ENCODE measurements at regions not wholly inside any gene's neighbourhood (a gene's known extent, or its start where the extent isn't known, plus 50 kb on each side); places are given as distances from the start of the nearest gene placed in this dataset.
"Not testable (repeated sequence)": the region's sequence is repeated elsewhere in the genome, so short reads cannot be mapped to it uniquely, and the experiment has no call there.

GRCh38 chr2:160596441-160596840, 102.8 kb upstream of the RBMS1 start:
- H3K36me3 Mint-ChIP-seq (ENCODE audit: insufficient read depth): no peaks in the 10 kb centered on the region
- TF ChIP-seq CTCF (IDR thresholded peaks at IDR 0.05; ENCODE audit: unreplicated experiment): no peak
- no peak for DNase-seq (ENCODE audit: low spot score, unreplicated experiment)
- H3K27me3 Mint-ChIP-seq: no peaks in the 10 kb centered on the region
- no peaks in the 10 kb centered on the region for H3K4me1 Mint-ChIP-seq (ENCODE audit: low read depth)
- H3K27ac Mint-ChIP-seq: no peak overlapping the region
- peaks cover 3% of the 10 kb centered on the region for H3K9me3 Mint-ChIP-seq (ENCODE audit: low read depth)
- no peak overlapping the region for H3K4me3 Mint-ChIP-seq (ENCODE audit: low read depth)

- H3K9me3 Mint-ChIP-seq (ENCODE audit: low read depth); H3K4me3 Mint-ChIP-seq (ENCODE audit: low read depth); DNase-seq (ENCODE audit: low spot score, unreplicated experiment); H3K27ac Mint-ChIP-seq; H3K27me3 Mint-ChIP-seq; H3K4me1 Mint-ChIP-seq (ENCODE audit: low read depth); H3K36me3 Mint-ChIP-seq (ENCODE audit: insufficient read depth): not testable (repeated sequence)
Observed at GRCh38 chr2:160600437-160600836, 106.8 kb upstream of the RBMS1 start.

GRCh38 chr2:160602073-160602472, 108.5 kb upstream of the RBMS1 start:
- Mint-ChIP-seq H3K27me3 (no peaks in the 10 kb centered on the region), H3K36me3 (ENCODE audit: insufficient read depth) (no peaks in the 10 kb centered on the region), H3K4me3 (ENCODE audit: low read depth) (no peak overlapping the region), H3K9me3 (ENCODE audit: low read depth) (no peaks in the 10 kb centered on the region), H3K27ac (no peak overlapping the region), H3K4me1 (ENCODE audit: low read depth) (no peaks in the 10 kb centered on the region)
- TF ChIP-seq CTCF (IDR thresholded peaks at IDR 0.05; ENCODE audit: unreplicated experiment): no peak
- DNase-seq (ENCODE audit: low spot score, unreplicated experiment): no peak

- no peak for DNase-seq (ENCODE audit: low spot score, unreplicated experiment)
- Mint-ChIP-seq H3K27me3 (no peaks in the 10 kb centered on the region), H3K4me3 (ENCODE audit: low read depth) (no peak overlapping the region), H3K4me1 (ENCODE audit: low read depth) (no peaks in the 10 kb centered on the region), H3K9me3 (ENCODE audit: low read depth) (no peaks in the 10 kb centered on the region), H3K36me3 (ENCODE audit: insufficient read depth) (no peaks in the 10 kb centered on the region), H3K27ac (no peak overlapping the region)
- no peak for TF ChIP-seq CTCF (IDR thresholded peaks at IDR 0.05; ENCODE audit: unreplicated experiment)
Observed at GRCh38 chr2:160603771-160604510, 110.3 kb upstream of the RBMS1 start.

GRCh38 chr2:160606341-160606740, 112.7 kb upstream of the RBMS1 start:
- no peak for DNase-seq (ENCODE audit: low spot score, unreplicated experiment)
- Mint-ChIP-seq H3K27me3 (no peaks in the 10 kb centered on the region), H3K9me3 (ENCODE audit: low read depth) (no peaks in the 10 kb centered on the region), H3K4me1 (ENCODE audit: low read depth) (no peaks in the 10 kb centered on the region), H3K27ac (no peak overlapping the region), H3K36me3 (ENCODE audit: insufficient read depth) (no peaks in the 10 kb centered on the region), H3K4me3 (ENCODE audit: low read depth) (no peak overlapping the region)
- no peak for TF ChIP-seq CTCF (IDR thresholded peaks at IDR 0.05; ENCODE audit: unreplicated experiment)

GRCh38 chr2:160608599-160608998, 115.0 kb upstream of the RBMS1 start:
- Mint-ChIP-seq H3K4me1 (ENCODE audit: low read depth) (peaks cover 1% of the 10 kb centered on the region), H3K27ac (no peak overlapping the region), H3K4me3 (ENCODE audit: low read depth) (no peak overlapping the region), H3K27me3 (no peaks in the 10 kb centered on the region), H3K36me3 (ENCODE audit: insufficient read depth) (no peaks in the 10 kb centered on the region), H3K9me3 (ENCODE audit: low read depth) (no peaks in the 10 kb centered on the region)
- DNase-seq (ENCODE audit: low spot score, unreplicated experiment): no peak
- TF ChIP-seq CTCF (IDR thresholded peaks at IDR 0.05; ENCODE audit: unreplicated experiment): no peak
